ENCODE measurements at regions not wholly inside any gene's neighbourhood (a gene's known extent, or its start where the extent isn't known, plus 50 kb on each side); places are given as distances from the start of the nearest gene placed in this dataset.
"Not testable (repeated sequence)": the region's sequence is repeated elsewhere in the genome, so short reads cannot be mapped to it uniquely, and the experiment has no call there.

GRCh38 chr12:92398565-92399309 is 253.1 kb upstream of the BTG1 start:
- DNase-seq (ENCODE audit: low spot score) (no peak), ATAC-seq (ENCODE audit: low read depth) (no peak)
- Histone ChIP-seq H3K27me3 (ENCODE audit: insufficient read depth, poor library complexity, severe bottlenecking) (no peaks in the 10 kb centered on the region), H3K4me1 (ENCODE audit: insufficient read depth, poor library complexity, severe bottlenecking) (peaks cover 12% of the 10 kb centered on the region), H3K27ac (ENCODE audit: poor library complexity, severe bottlenecking) (no peak overlapping the region), H3K36me3 (ENCODE audit: low read depth) (no peaks in the 10 kb centered on the region), H3K4me3 (ENCODE audit: severe bottlenecking) (no peak overlapping the region), H3K9me3 (ENCODE audit: severe bottlenecking) (no peaks in the 10 kb centered on the region)
- TF ChIP-seq CTCF (IDR thresholded peaks at IDR 0.05; ENCODE audit: poor library complexity, severe bottlenecking) = no peak

- no peak overlapping the region for H3K4me3 ChIP-seq (ENCODE audit: severe bottlenecking)
- H3K9me3 ChIP-seq (ENCODE audit: severe bottlenecking) = no peaks in the 10 kb centered on the region
- ATAC-seq (ENCODE audit: low read depth) (peak; percentile 94), DNase-seq (ENCODE audit: low spot score) (no peak)
- H3K27ac ChIP-seq (ENCODE audit: poor library complexity, severe bottlenecking) = peak overlapping the region; percentile 13
- TF ChIP-seq CTCF (IDR thresholded peaks at IDR 0.05; ENCODE audit: poor library complexity, severe bottlenecking) = no peak
- H3K27me3 ChIP-seq (ENCODE audit: insufficient read depth, poor library complexity, severe bottlenecking) = no peaks in the 10 kb centered on the region
- peaks cover 12% of the 10 kb centered on the region for H3K4me1 ChIP-seq (ENCODE audit: insufficient read depth, poor library complexity, severe bottlenecking)
- no peaks in the 10 kb centered on the region for H3K36me3 ChIP-seq (ENCODE audit: low read depth)
Observed at GRCh38 chr12:92396647-92397252, 251.1 kb upstream of the BTG1 start.

GRCh38 chr12:92395322-92395721 is 249.7 kb upstream of the BTG1 start:
- Histone ChIP-seq H3K27ac (ENCODE audit: poor library complexity, severe bottlenecking) (no peak overlapping the region), H3K4me1 (ENCODE audit: insufficient read depth, poor library complexity, severe bottlenecking) (peaks cover 12% of the 10 kb centered on the region), H3K36me3 (ENCODE audit: low read depth) (no peaks in the 10 kb centered on the region), H3K4me3 (ENCODE audit: severe bottlenecking) (no peak overlapping the region), H3K9me3 (ENCODE audit: severe bottlenecking) (no peaks in the 10 kb centered on the region), H3K27me3 (ENCODE audit: insufficient read depth, poor library complexity, severe bottlenecking) (no peaks in the 10 kb centered on the region)
- no peak for TF ChIP-seq CTCF (IDR thresholded peaks at IDR 0.05; ENCODE audit: poor library complexity, severe bottlenecking)
- ATAC-seq (ENCODE audit: low read depth) (no peak), DNase-seq (ENCODE audit: low spot score) (no peak)

GRCh38 chr12:92394895-92395294 is 249.2 kb upstream of the BTG1 start:
- TF ChIP-seq CTCF (IDR thresholded peaks at IDR 0.05; ENCODE audit: poor library complexity, severe bottlenecking) = no peak
- Histone ChIP-seq H3K27me3 (ENCODE audit: insufficient read depth, poor library complexity, severe bottlenecking) (no peaks in the 10 kb centered on the region), H3K9me3 (ENCODE audit: severe bottlenecking) (no peaks in the 10 kb centered on the region), H3K4me3 (ENCODE audit: severe bottlenecking) (no peak overlapping the region), H3K4me1 (ENCODE audit: insufficient read depth, poor library complexity, severe bottlenecking) (peaks cover 12% of the 10 kb centered on the region), H3K36me3 (ENCODE audit: low read depth) (no peaks in the 10 kb centered on the region), H3K27ac (ENCODE audit: poor library complexity, severe bottlenecking) (no peak overlapping the region)
- no peak for ATAC-seq (ENCODE audit: low read depth)
- DNase-seq (ENCODE audit: low spot score) = no peak

- no peak for ATAC-seq (ENCODE audit: low read depth)
- no peak for TF ChIP-seq CTCF (IDR thresholded peaks at IDR 0.05; ENCODE audit: poor library complexity, severe bottlenecking)
- peaks cover 12% of the 10 kb centered on the region for H3K4me1 ChIP-seq (ENCODE audit: insufficient read depth, poor library complexity, severe bottlenecking)
Observed at GRCh38 chr12:92393504-92393903, 247.9 kb upstream of the BTG1 start.

GRCh38 chr12:92391726-92392125 is 246.1 kb upstream of the BTG1 start:
- H3K4me3 ChIP-seq (ENCODE audit: severe bottlenecking); H3K27ac ChIP-seq (ENCODE audit: poor library complexity, severe bottlenecking); H3K9me3 ChIP-seq (ENCODE audit: severe bottlenecking); H3K4me1 ChIP-seq (ENCODE audit: insufficient read depth, poor library complexity, severe bottlenecking); DNase-seq (ENCODE audit: low spot score); H3K27me3 ChIP-seq (ENCODE audit: insufficient read depth, poor library complexity, severe bottlenecking); H3K36me3 ChIP-seq (ENCODE audit: low read depth); ATAC-seq (ENCODE audit: low read depth): not testable (repeated sequence)

More at GRCh38 chr12:92393504-92393903, 247.9 kb upstream of the BTG1 start:
- Histone ChIP-seq H3K9me3 (ENCODE audit: severe bottlenecking) (no peaks in the 10 kb centered on the region), H3K36me3 (ENCODE audit: low read depth) (no peaks in the 10 kb centered on the region), H3K27me3 (ENCODE audit: insufficient read depth, poor library complexity, severe bottlenecking) (no peaks in the 10 kb centered on the region), H3K4me3 (ENCODE audit: severe bottlenecking) (no peak overlapping the region), H3K27ac (ENCODE audit: poor library complexity, severe bottlenecking) (no peak overlapping the region)
- no peak for DNase-seq (ENCODE audit: low spot score)
